HL-60 (cell line): ENCODE measurements at regions not wholly inside any gene's neighbourhood (a gene's known extent, or its start where the extent isn't known, plus 50 kb on each side); places are given as distances from the start of the nearest gene placed in this dataset.

Experiments
- DNase-seq, 2 experiments: peaks; one replicate each; pipeline ENCODE4 v3.0.0-alpha.2; 2010 to 2020; ENCODE audit warnings: low read depth in 1 of 2, low spot score in 1 of 2
- H3K27ac ChIP-seq: fragments of 250-450 bp; sonication (Bioruptor Pico); replicated peaks from 2 replicates; pipeline ENCODE4 v1.5.1; 2020; ENCODE audit warnings: mild to moderate bottlenecking, moderate library complexity
- H3K27me3 ChIP-seq: fragments of 250-450 bp; sonication (Bioruptor Pico); 2 replicates; pipeline ENCODE4 v1.5.1; 2021; ENCODE audit warnings: mild to moderate bottlenecking, moderate library complexity; ENCODE audit not compliant: insufficient read depth, poor library complexity, severe bottlenecking
- H3K4me3 ChIP-seq: replicated peaks from 2 replicates; pipeline ENCODE4 v1.5.1; 2011; ENCODE audit warnings: mild to moderate bottlenecking, control low read depth, low read length; ENCODE audit not compliant: insufficient read depth
- CTCF ChIP-seq: IDR thresholded peaks from one replicate; pipeline ENCODE4 v1.5.1; 2011; ENCODE audit warnings: low read length, control low read depth, inconsistent platforms; ENCODE audit not compliant: insufficient read depth
- GABPA ChIP-seq: IDR thresholded peaks from 2 replicates; pipeline ENCODE4 v1.6.1; 2012; ENCODE audit warnings: low read depth
- POLR2AphosphoS5 ChIP-seq: IDR thresholded peaks from 2 replicates; pipeline ENCODE4 v1.6.1; 2012; ENCODE audit warnings: low read depth
- REST ChIP-seq: IDR thresholded peaks from 2 replicates; pipeline ENCODE4 v1.6.1; 2012; ENCODE audit warnings: low read depth; ENCODE audit not compliant: insufficient replicate concordance
- SPI1 ChIP-seq: IDR thresholded peaks from 2 replicates; pipeline ENCODE4 v1.6.1; 2012; ENCODE audit warnings: low read depth, mild to moderate bottlenecking, borderline replicate concordance

- no peak overlapping the region for H3K27ac ChIP-seq
Observed at GRCh38 chr16:11429823-11430222, 84.6 kb downstream of the RMI2 start.

DNA sequence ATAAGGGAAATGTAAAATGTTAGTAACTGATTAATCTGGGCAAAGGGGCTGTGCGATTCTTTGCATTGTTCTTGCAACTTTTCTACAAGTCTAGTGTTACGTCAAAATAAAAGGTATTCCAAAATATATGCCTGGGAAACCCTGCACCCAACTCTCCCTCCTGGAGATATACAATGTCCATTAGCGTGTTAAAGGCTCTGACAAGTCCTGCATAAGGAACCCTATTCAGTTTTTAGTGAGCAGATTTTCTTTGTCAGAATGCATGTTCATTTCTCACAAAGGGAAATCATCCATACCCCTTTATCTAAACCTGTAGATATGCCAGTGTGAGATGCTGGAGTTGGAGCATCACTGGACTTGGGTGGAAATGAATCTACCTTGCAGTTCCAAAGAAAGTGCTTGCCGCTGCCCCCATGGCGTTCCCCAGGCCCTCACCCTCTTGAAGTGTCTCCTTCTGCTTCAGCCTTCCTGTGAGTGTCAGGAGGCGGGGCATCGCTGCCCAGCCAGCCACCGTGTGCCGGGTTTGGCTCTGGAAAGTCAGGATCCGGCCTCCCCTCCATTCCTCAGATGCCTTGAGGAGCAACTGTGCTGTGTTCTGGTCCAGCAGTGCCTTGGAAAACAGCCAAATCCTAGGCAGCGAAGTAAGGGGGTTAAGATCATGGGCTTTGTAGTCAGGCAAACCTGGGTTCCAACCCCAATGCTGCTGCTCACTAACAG lies 85.5 kb downstream of the RMI2 start:
- Histone ChIP-seq H3K4me3 (no peak overlapping the region), H3K27ac (no peak overlapping the region), H3K27me3 (no peaks in the 10 kb centered on the region)
- no peak for DNase-seq
- TF ChIP-seq GABPA (no peak), CTCF (no peak), POLR2AphosphoS5 (no peak), REST (no peak), SPI1 (no peak)

More at GRCh38 chr16:11429823-11430222, 84.6 kb downstream of the RMI2 start:
- Histone ChIP-seq H3K4me3 (no peak overlapping the region), H3K27me3 (no peaks in the 10 kb centered on the region)
- TF ChIP-seq GABPA, result no peak
- no peak for TF ChIP-seq POLR2AphosphoS5
- TF ChIP-seq SPI1, result no peak
- TF ChIP-seq CTCF, result no peak
- TF ChIP-seq REST, result no peak
- DNase-seq, result no peak

DNA sequence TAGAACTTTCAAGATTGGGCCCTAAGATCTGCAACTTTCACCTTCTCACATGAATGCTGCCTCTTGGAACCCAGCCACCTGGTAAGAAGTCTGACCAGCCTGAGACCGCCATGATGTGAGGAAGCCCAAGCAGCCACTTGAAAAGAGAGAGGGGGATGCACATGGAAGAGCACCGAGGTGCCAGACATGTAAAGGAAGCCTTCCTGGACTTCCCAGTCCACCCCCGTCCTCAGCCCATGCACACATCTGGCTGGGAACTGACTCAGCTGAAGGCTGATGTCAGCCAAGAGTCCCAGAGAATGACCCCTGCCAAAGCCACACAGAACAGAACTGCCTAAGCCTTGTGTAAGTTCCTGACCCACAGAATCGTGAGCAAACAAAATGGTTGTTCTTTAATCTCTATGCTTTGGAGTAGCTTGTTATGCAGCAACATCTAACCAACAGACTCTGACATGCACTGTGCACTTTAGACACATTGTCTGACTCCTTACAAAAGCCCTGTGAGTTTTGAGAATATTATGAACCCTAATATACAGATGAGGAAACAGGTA lies 86.7 kb downstream of the RMI2 start:
- TF ChIP-seq SPI1 (no peak), POLR2AphosphoS5 (no peak), REST (no peak), CTCF (no peak), GABPA (no peak)
- H3K4me3 ChIP-seq, result no peak overlapping the region
- no peak for DNase-seq
- no peaks in the 10 kb centered on the region for H3K27me3 ChIP-seq
- H3K27ac ChIP-seq, result no peak overlapping the region
